HEK293T (cell line): ENCODE measurements at regions not wholly inside any gene's neighbourhood (a gene's known extent, or its start where the extent isn't known, plus 50 kb on each side); places are given as distances from the start of the nearest gene placed in this dataset.

Source experiments
- CTCF ChIA-PET: fragments of 350-600 bp; formaldehyde crosslinking; extraction: SDS; loops from one replicate; lab custom pipeline; 2021; ENCODE audit warnings: antibody characterized with exemption, inconsistent platforms; lab: Yijun Ruan, JAX
- POLR2A ChIA-PET: fragments of 350-600 bp; formaldehyde crosslinking; extraction: SDS; loops from one replicate; lab custom pipeline; 2020; ENCODE audit warnings: antibody characterized with exemption, inconsistent platforms; lab: Yijun Ruan, JAX
- DNase-seq: peaks from one replicate; pipeline ENCODE4 v3.0.0; 2012; ENCODE audit warnings: mixed read lengths; ENCODE audit errors: extremely low spot score
- ARNT ChIP-seq: fragments of 450-650 bp; IDR thresholded peaks from 2 replicates; pipeline ENCODE4 v1.6.1; 2017; ENCODE audit warnings: mild to moderate bottlenecking
- BHLHE40 ChIP-seq: fragments of 450-650 bp; IDR thresholded peaks from 2 replicates; pipeline ENCODE4 v1.6.1; 2016; ENCODE audit warnings: mild to moderate bottlenecking, moderate library complexity, borderline replicate concordance
- CTBP1 ChIP-seq: fragments of 450-650 bp; IDR thresholded peaks from 2 replicates; pipeline ENCODE4 v1.6.1; 2016; ENCODE audit warnings: borderline replicate concordance
- ELF4 ChIP-seq: fragments of 450-650 bp; IDR thresholded peaks from 2 replicates; pipeline ENCODE4 v1.6.1; 2017; ENCODE audit warnings: antibody characterized with exemption
- FOXA1 ChIP-seq: fragments of 450-650 bp; IDR thresholded peaks from 2 replicates; pipeline ENCODE4 v1.6.1; 2016; ENCODE audit warnings: mild to moderate bottlenecking
- FOXK2 ChIP-seq: fragments of 450-650 bp; IDR thresholded peaks from 2 replicates; pipeline ENCODE4 v1.6.1; 2016; ENCODE audit warnings: mild to moderate bottlenecking
- FOXM1 ChIP-seq: fragments of 450-650 bp; IDR thresholded peaks from 2 replicates; pipeline ENCODE4 v1.6.1; 2017; ENCODE audit warnings: mild to moderate bottlenecking, borderline replicate concordance
- HDGF ChIP-seq: fragments of 450-650 bp; IDR thresholded peaks from 2 replicates; pipeline ENCODE4 v1.6.1; 2017; ENCODE audit warnings: antibody characterized with exemption, borderline replicate concordance
- L3MBTL2 ChIP-seq: fragments of 450-650 bp; conservative IDR thresholded peaks from 2 replicates; pipeline ENCODE4 v1.6.1; 2016; ENCODE audit warnings: mild to moderate bottlenecking
- LEF1 ChIP-seq: fragments of 450-650 bp; IDR thresholded peaks from 2 replicates; pipeline ENCODE4 v1.6.1; 2017; ENCODE audit warnings: mild to moderate bottlenecking, borderline replicate concordance
- NFRKB ChIP-seq: fragments of 450-650 bp; IDR thresholded peaks from 2 replicates; pipeline ENCODE4 v1.6.1; 2016; ENCODE audit warnings: mild to moderate bottlenecking, moderate library complexity
- PKNOX1 ChIP-seq: fragments of 450-650 bp; IDR thresholded peaks from 2 replicates; pipeline ENCODE4 v1.6.1; 2016
- SP1 ChIP-seq: fragments of 450-650 bp; IDR thresholded peaks from 2 replicates; pipeline ENCODE4 v1.6.1; 2017
- SUZ12 ChIP-seq: fragments of 450-650 bp; IDR thresholded peaks from 2 replicates; pipeline ENCODE4 v1.6.1; 2016; ENCODE audit warnings: mild to moderate bottlenecking
- TARDBP ChIP-seq: fragments of 450-650 bp; IDR thresholded peaks from 2 replicates; pipeline ENCODE4 v1.6.1; 2016
- ZNF384 ChIP-seq: fragments of 450-650 bp; IDR thresholded peaks from 2 replicates; pipeline ENCODE4 v1.6.1; 2016

- DNase-seq: no peak
- CTCF ChIA-PET: no interaction called here
- TF ChIP-seq SUZ12 (no peak), PKNOX1 (no peak), SP1 (no peak), HDGF (no peak), TARDBP (no peak), NFRKB (no peak), FOXK2 (no peak), ELF4 (no peak), CTBP1 (no peak), FOXA1 (no peak), L3MBTL2 (no peak), LEF1 (no peak), ARNT (no peak), ZNF384 (no peak), FOXM1 (no peak), BHLHE40 (no peak)
- POLR2A ChIA-PET: no interaction called here
These were observed 412.0 kb upstream of the NR3C2 start for GRCh38 chr4:148854203-148854602.

- TF ChIP-seq LEF1 (no peak), FOXA1 (no peak), L3MBTL2 (no peak), FOXK2 (no peak), NFRKB (no peak), BHLHE40 (no peak), ELF4 (no peak), SUZ12 (no peak), FOXM1 (no peak)
- no peak for DNase-seq
- ChIA-PET CTCF (no interaction called here), POLR2A (no interaction called here)
These were observed 410.0 kb upstream of the NR3C2 start for GRCh38 chr4:148852092-148852699.

GRCh38 chr4:148850257-148850995, 408.2 kb upstream of the NR3C2 start:
- ChIA-PET POLR2A (no interaction called here), CTCF (interaction anchor here (0.7 kb wide), 1 partner anchor 253 kb away, joined by 3 read pairs; no protein-coding TSS in a partner anchor)
- TF ChIP-seq FOXK2 (no peak), PKNOX1 (no peak), FOXA1 (no peak), TARDBP (no peak), L3MBTL2 (no peak), ELF4 (no peak), NFRKB (no peak), BHLHE40 (no peak), HDGF (no peak), CTBP1 (no peak), ARNT (no peak), SP1 (no peak), FOXM1 (no peak), LEF1 (no peak), SUZ12 (no peak), ZNF384 (no peak)
- no peak for DNase-seq

GRCh38 chr4:148849581-148849980, 407.4 kb upstream of the NR3C2 start:
- TF ChIP-seq FOXA1 (no peak), FOXK2 (no peak), LEF1 (no peak), FOXM1 (no peak), CTBP1 (no peak), TARDBP (no peak), SUZ12 (no peak), L3MBTL2 (no peak), ARNT (no peak), SP1 (no peak), NFRKB (no peak), HDGF (no peak), BHLHE40 (no peak), ZNF384 (no peak), PKNOX1 (no peak)
- no peak for DNase-seq
- ChIA-PET CTCF (no interaction called here), POLR2A (no interaction called here)

- POLR2A ChIA-PET: no interaction called here
- no peak for DNase-seq
- CTCF ChIA-PET: no interaction called here
- TF ChIP-seq L3MBTL2: no peak
- TF ChIP-seq ARNT: no peak
These were observed 405.5 kb upstream of the NR3C2 start for GRCh38 chr4:148847544-148848255.

GRCh38 chr4:148845609-148846008, 403.4 kb upstream of the NR3C2 start:
- ChIA-PET POLR2A (no interaction called here), CTCF (no interaction called here)
- TF ChIP-seq BHLHE40 (no peak), NFRKB (no peak)
- DNase-seq: no peak
